ENCODE measurements at regions not wholly inside any gene's neighbourhood (a gene's known extent, or its start where the extent isn't known, plus 50 kb on each side); places are given as distances from the start of the nearest gene placed in this dataset.
"Not testable (repeated sequence)": the region's sequence is repeated elsewhere in the genome, so short reads cannot be mapped to it uniquely, and the experiment has no call there.

GRCh38 chr12:62164036-62164435 is 96.2 kb upstream of the USP15 start:
- no peak for DNase-seq

GRCh38 chr12:62166525-62166924 is 93.7 kb upstream of the USP15 start:
- DNase-seq, result no peak

GRCh38 chr12:62168411-62168810 is 91.8 kb upstream of the USP15 start:
- no peak for DNase-seq

DNA sequence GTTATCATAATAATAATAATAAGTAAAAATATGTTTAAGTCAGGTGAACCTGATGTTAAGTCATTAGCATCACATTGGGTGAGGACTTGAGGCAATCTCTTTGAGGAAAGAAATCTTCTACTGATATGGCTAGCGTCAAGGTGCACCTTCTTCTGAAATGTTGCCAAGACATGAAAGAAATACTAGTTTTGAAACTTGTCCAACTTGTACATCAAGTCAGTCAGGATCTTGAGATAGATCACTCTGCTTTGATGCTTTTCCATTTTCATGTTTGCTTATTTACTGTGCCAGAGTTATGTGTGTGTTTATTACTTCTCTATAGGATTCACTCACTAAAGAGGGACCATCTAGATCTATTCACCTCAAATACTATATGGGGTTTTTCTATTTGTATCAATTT is 90.0 kb upstream of the USP15 start:
- no peak for DNase-seq

DNA sequence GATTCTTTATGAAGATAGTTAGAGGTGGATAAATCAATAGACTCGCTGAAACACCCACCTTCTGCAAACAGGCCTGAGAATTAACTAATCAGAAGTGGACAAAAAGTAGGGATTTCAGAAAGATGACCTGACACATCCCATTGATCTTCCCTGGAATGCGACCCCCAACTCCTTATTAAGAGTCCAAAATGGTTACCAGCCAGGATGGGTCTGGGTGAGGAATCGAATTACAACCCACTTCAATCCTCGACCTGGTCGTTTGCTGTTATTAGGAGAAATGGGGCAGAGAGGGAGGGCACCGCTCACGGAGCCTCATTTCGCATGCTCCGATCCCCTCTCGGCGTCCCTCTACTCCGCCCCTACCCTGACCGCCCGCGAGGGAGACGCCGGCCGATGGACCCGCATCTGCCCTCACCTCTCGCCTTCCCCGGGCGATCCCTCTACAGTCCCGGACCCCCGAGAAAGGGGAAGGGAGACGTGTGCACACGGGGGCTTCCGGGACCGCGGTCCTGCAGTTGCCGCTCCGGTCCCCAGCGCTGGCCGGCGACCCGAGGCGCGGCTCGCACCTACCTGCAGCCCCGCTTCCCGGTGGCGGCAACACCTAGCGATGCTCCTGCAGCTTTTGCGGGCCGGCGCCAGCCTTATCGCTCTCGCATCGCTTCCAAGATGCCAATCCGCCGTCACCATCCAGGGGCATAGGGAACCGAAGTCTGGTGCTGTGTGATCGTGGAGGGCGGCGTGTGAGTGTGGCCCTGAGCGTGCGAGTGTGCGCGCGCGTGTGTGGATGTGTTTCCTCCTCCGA is 69.3 kb upstream of the USP15 start:
- no peak for DNase-seq

DNA sequence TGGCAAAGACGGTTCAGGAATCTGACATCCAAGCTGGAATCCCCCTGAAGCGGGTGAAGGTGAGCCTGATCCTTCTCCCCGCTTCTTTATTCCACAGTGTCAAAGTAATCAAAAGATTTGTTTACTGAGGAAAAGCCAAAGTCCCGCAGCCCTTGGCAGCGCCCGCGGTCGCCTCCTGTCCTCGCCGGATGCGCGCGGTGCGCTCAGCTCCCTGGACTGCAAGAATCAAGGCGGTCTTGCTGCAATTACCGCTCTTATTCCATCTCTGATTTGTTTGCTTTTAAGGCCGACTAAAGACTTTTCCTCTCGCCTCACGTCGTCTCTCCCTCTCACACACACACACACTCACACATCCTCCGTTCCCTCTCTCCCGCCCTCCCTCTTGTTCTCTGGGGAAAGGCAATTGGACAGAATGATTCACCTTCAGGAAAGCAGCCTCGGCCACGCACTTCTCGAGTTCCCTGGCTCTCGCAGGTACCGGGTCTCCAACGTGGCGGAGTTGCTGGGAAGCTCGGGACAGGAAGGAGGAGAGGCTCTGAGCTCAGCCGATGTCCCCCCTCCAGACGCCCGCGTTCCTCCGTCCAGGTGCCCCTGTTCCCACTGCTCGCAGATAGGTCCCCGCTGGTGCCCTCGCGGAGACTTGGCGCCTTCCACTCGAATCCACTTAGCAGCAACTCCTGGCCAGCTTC is 68.6 kb upstream of the USP15 start:
- DNase-seq, result peak; percentile 37

DNA sequence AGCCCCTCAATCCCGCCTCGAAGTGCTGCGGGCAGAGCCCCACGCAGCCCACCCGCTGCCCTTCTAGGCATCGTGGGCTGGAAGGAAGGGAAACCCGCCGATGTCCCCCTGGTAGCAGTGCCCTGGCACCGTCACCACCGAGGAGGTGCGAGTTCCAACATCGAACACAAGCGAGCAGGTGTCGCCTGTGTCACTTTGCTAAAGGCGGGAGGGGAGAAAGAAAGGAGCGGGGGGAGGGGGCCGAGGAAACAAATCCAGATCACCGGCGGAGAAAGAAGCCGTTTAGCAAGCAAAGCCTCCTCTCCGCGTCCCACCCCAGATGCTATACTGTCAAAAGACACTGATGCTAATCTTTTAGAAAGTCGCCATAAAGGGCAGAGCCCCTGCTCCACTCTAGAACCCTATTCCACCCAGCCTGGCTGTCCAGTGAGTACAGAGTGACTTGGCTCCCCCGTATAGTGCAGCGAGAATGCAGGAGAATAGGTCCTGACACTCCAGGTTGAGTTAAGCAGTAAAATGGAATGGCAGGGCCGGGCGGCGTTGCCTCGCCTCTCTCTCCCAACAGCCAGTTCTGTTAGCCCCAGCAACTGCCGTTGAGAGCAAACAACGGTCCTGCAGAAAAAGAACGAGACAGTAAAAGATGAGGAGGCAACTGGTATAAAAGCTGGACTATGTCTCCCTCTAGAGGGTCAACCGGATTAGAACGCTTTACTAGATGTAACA is 67.9 kb upstream of the USP15 start:
- DNase-seq, result peak; percentile 55

GRCh38 chr12:62192903-62193250 is 67.3 kb upstream of the USP15 start:
- no peak for DNase-seq

GRCh38 chr12:62194031-62194430 is 66.2 kb upstream of the USP15 start:
- DNase-seq, result no peak

DNA sequence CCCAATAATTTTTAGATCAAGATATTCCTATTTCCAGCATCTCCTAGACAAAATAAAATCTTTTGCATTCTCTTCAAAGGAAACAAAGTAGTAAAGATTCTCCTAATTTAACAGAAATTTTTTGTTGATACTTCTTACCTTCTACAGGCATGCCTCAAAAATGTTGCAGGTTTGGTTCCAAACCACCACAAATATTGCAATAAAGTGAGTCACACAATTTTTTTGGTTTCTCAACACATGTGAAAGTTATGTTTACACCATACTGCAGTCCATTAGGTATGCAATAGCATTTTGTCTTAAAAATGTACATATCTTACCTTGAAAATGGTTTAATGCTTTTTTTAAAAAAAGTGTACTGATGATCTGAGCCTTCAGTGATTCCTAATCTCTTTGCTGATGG is 65.6 kb upstream of the USP15 start:
- DNase-seq, result no peak

DNA sequence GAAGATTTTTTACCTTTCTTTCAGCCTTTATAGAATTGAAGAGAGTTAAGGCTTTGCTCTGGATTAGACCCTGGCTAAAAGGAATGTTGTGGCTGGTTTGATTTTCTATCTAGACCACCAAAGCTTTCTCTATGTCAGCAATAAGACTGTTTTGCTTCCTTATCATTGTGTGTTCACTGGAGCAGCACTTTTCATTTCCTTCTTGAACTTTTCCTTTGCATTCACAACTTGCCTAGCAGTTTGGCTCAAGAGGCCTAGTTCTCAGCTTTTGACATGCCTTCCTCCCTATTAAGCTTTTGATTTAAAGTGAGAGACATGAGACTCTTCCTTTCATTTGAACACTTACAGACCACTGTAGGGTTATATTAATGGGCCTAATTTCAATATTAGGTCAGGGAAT is 64.1 kb upstream of the USP15 start:
- no peak for DNase-seq

- DNase-seq, result not testable (repeated sequence)
Measured at GRCh38 chr12:62202861-62203260, 57.3 kb upstream of the USP15 start.

DNA sequence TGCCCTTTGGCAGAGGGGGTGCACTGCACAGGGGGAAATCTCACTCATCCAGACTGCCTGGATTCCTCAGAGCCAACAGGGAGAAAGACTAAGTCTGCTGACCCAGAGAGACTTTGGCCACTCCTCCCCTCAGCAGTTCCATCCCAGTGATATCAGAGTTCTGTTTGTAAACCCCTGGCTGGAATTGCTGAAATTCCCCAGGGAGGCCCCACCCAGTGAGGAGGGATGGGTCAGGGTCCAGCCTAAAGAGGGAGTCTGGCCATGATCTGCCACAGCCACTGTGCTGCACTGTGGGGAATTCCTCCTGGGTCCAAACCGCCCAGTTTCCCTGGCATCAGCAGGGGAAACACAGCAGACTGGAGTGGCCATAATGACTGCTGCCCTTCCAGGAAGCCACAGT is 54.9 kb upstream of the USP15 start:
- DNase-seq, result no peak

DNA sequence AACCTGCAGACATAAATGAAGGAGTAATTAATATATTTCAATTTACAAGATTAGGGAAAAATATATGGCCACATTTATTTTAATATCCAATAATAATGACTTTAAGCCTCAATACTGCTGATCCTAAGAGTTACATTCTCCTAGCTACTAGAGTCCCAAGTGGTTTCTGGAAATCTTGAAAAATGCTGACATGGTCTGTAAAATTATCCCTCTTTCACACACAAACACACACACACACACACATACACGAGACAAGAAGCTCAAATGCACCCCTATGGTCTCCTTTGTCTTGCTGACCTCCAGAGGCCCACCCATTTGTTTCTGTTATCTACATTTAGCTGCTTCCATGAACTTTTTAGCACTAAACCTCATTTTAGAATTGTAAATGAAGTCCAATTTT is 53.0 kb upstream of the USP15 start:
- DNase-seq, result no peak

Measured in CD4-positive, alpha-beta T cell treated with Interleukin-17A for 4 hours (primary cell).